SJCRH30 (cell line): ENCODE measurements at regions not wholly inside any gene's neighbourhood (a gene's known extent, or its start where the extent isn't known, plus 50 kb on each side); places are given as distances from the start of the nearest gene placed in this dataset.
"Not testable (repeated sequence)": the region's sequence is repeated elsewhere in the genome, so short reads cannot be mapped to it uniquely, and the experiment has no call there.

Experiments
- DNase-seq, 2 experiments: peaks; one replicate each; pipeline ENCODE4 v3.0.0-alpha.2; 2015 to 2020
- H3K27ac ChIP-seq: fragments of 250-450 bp; sonication (Bioruptor Pico); 2 replicates; pipeline ENCODE4 v1.5.1; 2020; ENCODE audit warnings: mild to moderate bottlenecking, moderate library complexity
- H3K27me3 ChIP-seq: fragments of 250-450 bp; sonication (Bioruptor Pico); 2 replicates; pipeline ENCODE4 v1.5.1; 2020; ENCODE audit warnings: mild to moderate bottlenecking, moderate library complexity
- H3K36me3 ChIP-seq: fragments of 250-450 bp; sonication (Bioruptor Pico); 2 replicates; pipeline ENCODE4 v1.5.1; 2020; ENCODE audit warnings: mild to moderate bottlenecking, moderate library complexity
- H3K4me1 ChIP-seq: fragments of 250-450 bp; sonication (Bioruptor Pico); 2 replicates; pipeline ENCODE4 v1.5.1; 2020; ENCODE audit warnings: mild to moderate bottlenecking, moderate library complexity
- H3K4me3 ChIP-seq: fragments of 250-450 bp; sonication (Bioruptor Pico); 2 replicates; pipeline ENCODE4 v1.5.1; 2020; ENCODE audit warnings: mild to moderate bottlenecking, moderate library complexity
- H3K9me3 ChIP-seq: fragments of 250-450 bp; sonication (Bioruptor Pico); replicated peaks from 2 replicates; pipeline ENCODE4 v1.5.1; 2020; ENCODE audit warnings: mild to moderate bottlenecking, moderate library complexity

- Histone ChIP-seq H3K4me3 (no peak overlapping the region), H3K27ac (no peak overlapping the region), H3K9me3 (no peaks in the 10 kb centered on the region), H3K36me3 (no peaks in the 10 kb centered on the region), H3K27me3 (no peaks in the 10 kb centered on the region), H3K4me1 (no peaks in the 10 kb centered on the region)
- no peak for DNase-seq
Measured at GRCh38 chr13:64627654-64628053, 2602.5 kb downstream of the PCDH9 start.

DNA sequence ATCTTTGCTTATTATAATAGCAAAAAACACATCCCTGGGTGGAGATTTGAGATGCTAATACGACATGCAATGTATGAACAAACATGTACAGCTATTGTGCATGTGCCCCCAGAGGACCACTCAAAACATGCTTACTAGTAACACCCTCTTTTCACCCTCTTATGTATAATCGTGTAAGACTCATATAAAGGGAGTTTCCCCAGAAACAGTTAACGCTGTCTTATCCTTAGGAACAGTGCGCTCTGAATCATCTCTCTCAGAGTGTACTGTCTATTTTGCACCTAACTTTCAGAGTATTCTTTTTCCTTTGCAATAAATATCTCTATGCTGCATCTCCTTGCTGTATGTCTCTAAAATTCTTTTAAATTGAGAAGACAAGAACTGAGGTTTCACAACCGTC lies 2604.0 kb downstream of the PCDH9 start:
- Histone ChIP-seq H3K4me1 (no peaks in the 10 kb centered on the region), H3K36me3 (no peaks in the 10 kb centered on the region), H3K9me3 (no peaks in the 10 kb centered on the region), H3K27me3 (no peaks in the 10 kb centered on the region), H3K27ac (no peak overlapping the region), H3K4me3 (no peak overlapping the region)
- DNase-seq, result no peak

DNA sequence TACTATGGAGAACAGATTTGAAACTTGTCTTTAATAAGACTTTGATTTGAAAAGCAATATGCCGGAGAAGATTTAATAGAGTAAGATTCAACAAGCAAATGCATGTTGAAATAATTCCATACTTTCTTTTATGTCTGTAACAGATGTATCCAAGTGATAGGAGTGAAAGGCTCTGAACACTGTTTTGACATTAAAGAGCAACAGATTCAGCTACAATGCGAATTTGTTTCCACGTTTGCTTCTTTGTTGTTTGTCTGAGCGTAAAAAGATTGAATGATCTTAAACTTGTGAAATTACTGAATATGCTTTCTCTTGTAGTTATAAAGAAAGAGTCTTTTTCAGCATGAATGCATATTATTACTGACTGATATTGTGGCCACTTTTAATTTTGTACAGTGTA lies 2612.9 kb downstream of the PCDH9 start:
- DNase-seq, result no peak
- Histone ChIP-seq H3K27ac (no peak overlapping the region), H3K4me1 (no peaks in the 10 kb centered on the region), H3K27me3 (no peaks in the 10 kb centered on the region), H3K36me3 (no peaks in the 10 kb centered on the region), H3K4me3 (no peak overlapping the region), H3K9me3 (no peaks in the 10 kb centered on the region)

GRCh38 chr13:64591971-64592370 lies 2638.2 kb downstream of the PCDH9 start:
- Histone ChIP-seq H3K27ac (no peak overlapping the region), H3K36me3 (no peaks in the 10 kb centered on the region), H3K27me3 (no peaks in the 10 kb centered on the region), H3K4me3 (no peak overlapping the region), H3K4me1 (no peaks in the 10 kb centered on the region), H3K9me3 (no peaks in the 10 kb centered on the region)
- no peak for DNase-seq

DNA sequence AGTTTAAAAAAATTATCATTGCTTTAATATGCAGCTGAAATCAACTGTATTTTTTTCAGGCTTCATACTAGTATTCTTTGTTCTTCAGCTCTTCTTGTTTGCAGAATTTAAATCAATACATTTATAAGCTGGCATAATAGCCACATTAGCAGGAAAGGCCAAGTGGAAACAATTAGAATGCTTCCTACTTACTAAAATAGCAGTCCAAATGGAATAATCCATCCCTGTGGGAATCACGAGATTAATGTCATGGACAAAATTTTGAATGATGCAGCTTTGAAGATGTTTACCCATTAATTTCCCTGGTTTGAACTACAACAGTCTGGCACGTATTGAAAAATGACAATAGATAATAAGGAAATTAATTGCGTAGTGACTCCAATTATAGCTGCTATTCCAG lies 2650.8 kb downstream of the PCDH9 start:
- Histone ChIP-seq H3K27me3 (no peaks in the 10 kb centered on the region), H3K4me1 (no peaks in the 10 kb centered on the region), H3K9me3 (no peaks in the 10 kb centered on the region), H3K27ac (no peak overlapping the region), H3K36me3 (no peaks in the 10 kb centered on the region), H3K4me3 (no peak overlapping the region)
- DNase-seq, result no peak

GRCh38 chr13:64568748-64569147 lies 2661.4 kb downstream of the PCDH9 start:
- Histone ChIP-seq H3K27ac (no peak overlapping the region), H3K9me3 (no peaks in the 10 kb centered on the region; the same call in 1 of the 2 replicates), H3K27me3 (no peaks in the 10 kb centered on the region), H3K36me3 (no peaks in the 10 kb centered on the region), H3K4me1 (no peaks in the 10 kb centered on the region), H3K4me3 (no peak overlapping the region)
- DNase-seq, result no peak

DNA sequence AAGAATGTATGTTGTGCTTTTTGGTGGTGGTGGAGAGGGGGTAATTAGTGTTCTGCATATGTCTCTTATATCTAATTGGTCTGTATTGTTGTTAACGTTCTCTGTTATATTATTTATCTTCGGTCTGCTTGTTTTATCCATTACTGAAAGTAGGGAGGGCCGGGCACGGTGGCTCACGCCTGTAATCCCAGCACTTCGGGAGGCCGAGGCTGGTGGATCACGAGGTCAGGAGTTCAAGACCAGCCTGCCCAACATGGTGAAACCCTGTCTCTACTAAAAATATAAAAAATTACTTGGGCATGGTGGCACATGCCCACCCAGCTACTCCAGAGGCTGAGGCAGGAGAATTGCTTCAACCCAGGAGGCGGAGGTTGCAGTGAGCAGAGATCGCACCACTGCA lies 2672.1 kb downstream of the PCDH9 start:
- not testable (repeated sequence) for DNase-seq, H3K4me3 ChIP-seq, H3K27me3 ChIP-seq, H3K9me3 ChIP-seq, H3K36me3 ChIP-seq, H3K4me1 ChIP-seq, H3K27ac ChIP-seq

DNA sequence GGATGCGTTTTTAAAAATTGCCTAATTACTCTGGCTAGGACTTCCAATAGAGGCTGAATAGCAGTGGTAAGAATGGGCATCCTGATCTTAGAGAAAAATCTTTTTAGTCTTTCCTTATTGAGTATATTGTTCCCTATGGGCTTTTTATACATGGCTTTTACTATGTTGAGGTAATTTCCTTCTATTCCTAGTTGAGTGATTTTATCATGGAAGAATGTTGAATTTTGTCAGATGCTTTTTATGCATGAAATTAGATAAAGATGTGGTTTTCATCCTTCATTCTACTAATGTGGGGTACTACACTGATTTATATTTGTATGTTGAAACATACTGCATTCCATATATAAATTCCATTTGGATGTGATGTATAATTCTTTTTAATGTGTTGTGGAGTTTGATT lies 2673.8 kb downstream of the PCDH9 start:
- no peaks in the 10 kb centered on the region for H3K36me3 ChIP-seq
- peaks cover 7% of the 10 kb centered on the region for H3K4me1 ChIP-seq
- no peaks in the 10 kb centered on the region; the same call in 1 of the 2 replicates for H3K9me3 ChIP-seq
- H3K4me3 ChIP-seq, result no peak overlapping the region
- peak in 1 of 2 experiments; percentile 3 for DNase-seq
- H3K27me3 ChIP-seq, result no peaks in the 10 kb centered on the region
- peak overlapping the region; percentile 36 for H3K27ac ChIP-seq

- H3K4me3 ChIP-seq, result no peak overlapping the region
- peaks cover 1% of the 10 kb centered on the region; the same call in 1 of the 2 replicates for H3K9me3 ChIP-seq
- no peak for DNase-seq
- peaks cover 7% of the 10 kb centered on the region for H3K4me1 ChIP-seq
- no peaks in the 10 kb centered on the region for H3K36me3 ChIP-seq
- no peaks in the 10 kb centered on the region for H3K27me3 ChIP-seq
- no peak overlapping the region for H3K27ac ChIP-seq
Measured at GRCh38 chr13:64553411-64554129, 2676.6 kb downstream of the PCDH9 start.

DNA sequence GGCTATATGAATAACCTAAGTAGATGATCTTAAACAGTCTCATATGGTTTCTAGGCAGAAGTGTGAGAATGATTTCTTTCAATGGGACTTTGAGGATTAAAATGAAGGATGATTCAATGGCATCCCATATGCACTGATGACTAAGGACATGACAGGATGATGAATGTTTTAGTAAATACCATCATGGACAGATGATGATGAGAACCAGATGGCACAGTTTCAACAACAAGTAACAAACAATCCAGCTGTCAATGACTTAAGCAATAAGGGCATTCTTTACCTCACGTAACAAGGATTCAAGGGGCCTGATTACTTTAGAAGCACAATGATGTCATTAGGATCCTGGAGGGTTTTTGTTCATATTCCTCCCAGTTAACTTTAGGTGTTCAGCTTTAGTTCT lies 2678.4 kb downstream of the PCDH9 start:
- Histone ChIP-seq H3K36me3 (no peaks in the 10 kb centered on the region), H3K9me3 (peaks cover 3% of the 10 kb centered on the region; the same call in 1 of the 2 replicates), H3K27ac (no peak overlapping the region), H3K27me3 (no peaks in the 10 kb centered on the region), H3K4me3 (no peak overlapping the region), H3K4me1 (peaks cover 7% of the 10 kb centered on the region)
- DNase-seq, result peak in 1 of 2 experiments; percentile 6

GRCh38 chr13:64546371-64546770 lies 2683.8 kb downstream of the PCDH9 start:
- H3K27me3 ChIP-seq, result no peaks in the 10 kb centered on the region
- no peak overlapping the region for H3K27ac ChIP-seq
- no peaks in the 10 kb centered on the region for H3K4me1 ChIP-seq
- H3K9me3 ChIP-seq, result 0 out of 2 replicates have a peak, but pooled peaks cover 3% of the 10 kb centered on the region
- H3K36me3 ChIP-seq, result no peaks in the 10 kb centered on the region
- H3K4me3 ChIP-seq, result no peak overlapping the region
- DNase-seq, result no peak

DNA sequence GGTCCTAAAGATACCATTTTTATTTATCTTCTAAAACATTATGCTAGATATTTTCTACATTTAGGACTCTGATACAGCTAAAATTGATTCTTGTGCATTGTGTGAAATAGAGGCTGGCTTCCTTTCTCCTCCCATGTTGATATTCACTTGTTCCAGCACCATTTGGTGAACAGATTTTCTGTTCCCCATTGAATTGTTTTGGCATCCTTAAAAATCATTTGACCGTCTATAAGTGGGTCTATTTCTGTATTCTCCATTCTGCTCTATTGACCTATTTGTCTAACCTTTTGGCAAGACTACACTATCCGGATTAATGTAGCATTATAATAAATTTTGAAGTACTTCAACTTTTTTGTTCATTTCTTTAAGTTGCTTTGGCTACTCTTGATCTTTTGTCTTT lies 2689.2 kb downstream of the PCDH9 start:
- H3K36me3 ChIP-seq, result no peaks in the 10 kb centered on the region
- H3K4me1 ChIP-seq, result no peaks in the 10 kb centered on the region
- no peak overlapping the region for H3K4me3 ChIP-seq
- no peaks in the 10 kb centered on the region for H3K27me3 ChIP-seq
- no peak for DNase-seq
- no peak overlapping the region for H3K27ac ChIP-seq
- no peaks in the 10 kb centered on the region for H3K9me3 ChIP-seq

DNA sequence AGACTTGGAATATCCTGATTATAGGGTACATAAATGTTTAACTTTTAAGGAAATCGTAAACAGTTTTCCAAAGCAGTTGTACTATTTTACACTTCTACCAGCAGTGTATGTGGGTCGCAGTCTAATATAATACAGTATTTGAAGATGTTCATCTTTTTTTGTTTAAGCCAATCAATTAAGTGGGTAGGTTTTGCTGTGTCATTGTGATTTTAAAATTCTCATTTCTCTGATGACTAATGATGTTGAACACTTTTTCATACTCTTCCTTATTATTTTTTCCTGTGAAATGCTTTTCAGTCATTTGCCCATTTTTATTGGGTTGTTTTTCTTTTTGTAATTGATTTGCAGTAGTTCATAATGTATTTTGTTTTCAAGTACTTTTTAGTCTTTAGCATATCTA lies 2689.7 kb downstream of the PCDH9 start:
- no peak overlapping the region for H3K27ac ChIP-seq
- no peak for DNase-seq
- H3K4me1 ChIP-seq, result no peaks in the 10 kb centered on the region
- no peak overlapping the region for H3K4me3 ChIP-seq
- no peaks in the 10 kb centered on the region for H3K9me3 ChIP-seq
- H3K36me3 ChIP-seq, result no peaks in the 10 kb centered on the region
- no peaks in the 10 kb centered on the region for H3K27me3 ChIP-seq

DNA sequence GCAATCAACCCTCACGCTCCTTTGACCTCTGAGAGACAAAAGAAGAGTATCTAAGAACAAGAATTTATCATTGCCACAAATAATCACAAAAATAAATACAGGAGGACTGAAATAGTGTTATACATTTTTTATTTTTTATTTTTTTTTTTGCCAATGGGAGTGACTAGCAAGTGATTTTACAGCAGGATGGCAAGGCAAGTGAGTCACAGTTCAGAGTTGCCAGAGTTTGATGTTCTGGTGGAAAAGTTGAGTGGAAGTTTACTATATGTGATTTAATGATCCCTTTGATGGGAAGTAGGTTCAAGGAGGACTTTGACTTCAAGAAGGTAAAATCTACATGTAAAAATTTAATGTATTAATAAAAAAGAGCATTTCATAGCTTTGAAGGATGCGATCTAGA lies 2691.4 kb downstream of the PCDH9 start:
- no peaks in the 10 kb centered on the region for H3K27me3 ChIP-seq
- DNase-seq, result no peak
- no peaks in the 10 kb centered on the region for H3K4me1 ChIP-seq
- no peaks in the 10 kb centered on the region for H3K36me3 ChIP-seq
- H3K4me3 ChIP-seq, result no peak overlapping the region
- H3K27ac ChIP-seq, result no peak overlapping the region
- no peaks in the 10 kb centered on the region for H3K9me3 ChIP-seq

GRCh38 chr13:64534302-64534701 lies 2695.8 kb downstream of the PCDH9 start:
- H3K4me1 ChIP-seq, result no peaks in the 10 kb centered on the region
- no peaks in the 10 kb centered on the region for H3K9me3 ChIP-seq

GRCh38 chr13:64531400-64531799 lies 2698.7 kb downstream of the PCDH9 start:
- H3K36me3 ChIP-seq, result no peaks in the 10 kb centered on the region
- no peaks in the 10 kb centered on the region for H3K9me3 ChIP-seq
- no peaks in the 10 kb centered on the region for H3K27me3 ChIP-seq
- H3K4me3 ChIP-seq, result no peak overlapping the region
- no peaks in the 10 kb centered on the region for H3K4me1 ChIP-seq
- H3K27ac ChIP-seq, result no peak overlapping the region
- DNase-seq, result no peak

More at GRCh38 chr13:64534302-64534701, 2695.8 kb downstream of the PCDH9 start:
- Histone ChIP-seq H3K4me3 (no peak overlapping the region), H3K36me3 (no peaks in the 10 kb centered on the region), H3K27me3 (no peaks in the 10 kb centered on the region), H3K27ac (no peak overlapping the region)
- no peak for DNase-seq
